Body of pancreas (tissue), 4 donors: ENCODE measurements at regions not wholly inside any gene's neighbourhood (a gene's known extent, or its start where the extent isn't known, plus 50 kb on each side); places are given as distances from the start of the nearest gene placed in this dataset.
"Not testable (repeated sequence)": the region's sequence is repeated elsewhere in the genome, so short reads cannot be mapped to it uniquely, and the experiment has no call there.

ENCODE experiments used
- POLR2A ChIP-seq, 3 donors: fragments of 450-650 bp; IDR thresholded peaks; one replicate each; pipeline ENCODE4 v1.6.1; 2016; ENCODE audit warnings: antibody characterized with exemption in 3 of 3, mild to moderate bottlenecking in 2 of 3
- TF ChIP-seq, protein P1 (sequence below), 7 experiments: fragments of 450-650 bp in 4 of 7; fragments of 200-600 bp in 3 of 7; sonication (generic) in 3 of 7; IDR thresholded peaks; one replicate each; pipeline ENCODE4 v1.5.1; 2016 to 2019; ENCODE audit warnings: antibody characterized with exemption in 7 of 7

DNA sequence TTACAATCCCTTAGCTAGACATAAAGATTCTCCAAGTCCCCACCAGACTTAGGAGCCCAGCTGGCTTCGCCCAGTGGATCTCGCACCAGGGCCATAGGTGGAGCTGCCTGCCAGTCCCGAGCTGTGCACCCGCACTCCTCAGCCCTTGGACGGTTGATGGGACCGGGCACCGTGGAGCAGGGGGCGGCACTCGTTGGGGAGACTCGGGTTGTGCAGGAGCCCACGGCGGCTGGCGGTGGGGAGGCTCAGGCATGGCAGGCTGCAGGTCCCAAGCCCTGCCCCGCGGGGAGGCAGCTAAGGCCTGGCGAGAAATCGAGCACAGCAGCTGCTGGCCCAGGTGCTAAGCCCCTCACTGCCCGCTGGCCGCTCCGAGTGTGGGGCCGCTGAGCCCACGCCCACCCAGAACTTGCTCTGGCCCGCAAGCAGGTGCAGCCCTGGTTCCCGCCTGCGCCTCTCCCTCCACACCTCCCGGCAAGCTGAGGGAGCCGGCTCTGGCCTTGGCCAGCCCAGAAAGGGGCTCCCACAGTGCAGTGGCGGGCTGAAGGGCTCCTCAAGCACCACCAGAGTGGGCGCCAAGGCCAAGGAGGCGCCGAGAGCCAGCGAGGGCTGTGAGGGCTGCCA lies 275.0 kb upstream of the PDE3A start:
- TF ChIP-seq, protein P1, sequence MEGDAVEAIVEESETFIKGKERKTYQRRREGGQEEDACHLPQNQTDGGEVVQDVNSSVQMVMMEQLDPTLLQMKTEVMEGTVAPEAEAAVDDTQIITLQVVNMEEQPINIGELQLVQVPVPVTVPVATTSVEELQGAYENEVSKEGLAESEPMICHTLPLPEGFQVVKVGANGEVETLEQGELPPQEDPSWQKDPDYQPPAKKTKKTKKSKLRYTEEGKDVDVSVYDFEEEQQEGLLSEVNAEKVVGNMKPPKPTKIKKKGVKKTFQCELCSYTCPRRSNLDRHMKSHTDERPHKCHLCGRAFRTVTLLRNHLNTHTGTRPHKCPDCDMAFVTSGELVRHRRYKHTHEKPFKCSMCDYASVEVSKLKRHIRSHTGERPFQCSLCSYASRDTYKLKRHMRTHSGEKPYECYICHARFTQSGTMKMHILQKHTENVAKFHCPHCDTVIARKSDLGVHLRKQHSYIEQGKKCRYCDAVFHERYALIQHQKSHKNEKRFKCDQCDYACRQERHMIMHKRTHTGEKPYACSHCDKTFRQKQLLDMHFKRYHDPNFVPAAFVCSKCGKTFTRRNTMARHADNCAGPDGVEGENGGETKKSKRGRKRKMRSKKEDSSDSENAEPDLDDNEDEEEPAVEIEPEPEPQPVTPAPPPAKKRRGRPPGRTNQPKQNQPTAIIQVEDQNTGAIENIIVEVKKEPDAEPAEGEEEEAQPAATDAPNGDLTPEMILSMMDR (IDR thresholded peaks at IDR 0.05), result not testable (repeated sequence)
- TF ChIP-seq POLR2A (IDR thresholded peaks at IDR 0.05), result not testable (repeated sequence)
